GM18907 (cell line): ENCODE measurements at regions not wholly inside any gene's neighbourhood (a gene's known extent, or its start where the extent isn't known, plus 50 kb on each side); places are given as distances from the start of the nearest gene placed in this dataset.

Source experiments
- ATAC-seq: cut with Tn5 transposase; IDR thresholded peaks from one replicate; pipeline ENCODE4 v1.9.1; 2021; ENCODE audit warnings: mild to moderate bottlenecking, moderate library complexity; ENCODE audit not compliant: unreplicated experiment

DNA sequence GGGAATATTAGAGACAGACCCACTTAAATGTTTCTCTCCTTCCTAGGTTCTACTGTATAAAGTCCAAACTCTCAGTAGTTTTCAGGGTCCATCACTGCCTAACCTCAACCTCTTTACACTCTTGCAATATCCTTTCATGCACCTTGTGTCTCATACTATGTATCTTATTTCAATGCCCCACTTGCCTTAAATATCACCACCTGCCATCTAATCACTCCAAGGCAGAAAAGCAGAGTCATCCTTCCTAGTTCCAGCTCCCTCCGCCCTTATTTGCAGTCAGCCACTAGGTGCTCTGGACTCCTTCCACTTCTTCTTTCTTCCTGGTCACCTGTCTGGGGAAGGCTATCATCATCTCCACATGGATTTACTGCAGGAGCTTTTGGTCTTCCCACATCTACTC lies 322.0 kb downstream of the MFSD1 start:
- no peak for ATAC-seq

DNA sequence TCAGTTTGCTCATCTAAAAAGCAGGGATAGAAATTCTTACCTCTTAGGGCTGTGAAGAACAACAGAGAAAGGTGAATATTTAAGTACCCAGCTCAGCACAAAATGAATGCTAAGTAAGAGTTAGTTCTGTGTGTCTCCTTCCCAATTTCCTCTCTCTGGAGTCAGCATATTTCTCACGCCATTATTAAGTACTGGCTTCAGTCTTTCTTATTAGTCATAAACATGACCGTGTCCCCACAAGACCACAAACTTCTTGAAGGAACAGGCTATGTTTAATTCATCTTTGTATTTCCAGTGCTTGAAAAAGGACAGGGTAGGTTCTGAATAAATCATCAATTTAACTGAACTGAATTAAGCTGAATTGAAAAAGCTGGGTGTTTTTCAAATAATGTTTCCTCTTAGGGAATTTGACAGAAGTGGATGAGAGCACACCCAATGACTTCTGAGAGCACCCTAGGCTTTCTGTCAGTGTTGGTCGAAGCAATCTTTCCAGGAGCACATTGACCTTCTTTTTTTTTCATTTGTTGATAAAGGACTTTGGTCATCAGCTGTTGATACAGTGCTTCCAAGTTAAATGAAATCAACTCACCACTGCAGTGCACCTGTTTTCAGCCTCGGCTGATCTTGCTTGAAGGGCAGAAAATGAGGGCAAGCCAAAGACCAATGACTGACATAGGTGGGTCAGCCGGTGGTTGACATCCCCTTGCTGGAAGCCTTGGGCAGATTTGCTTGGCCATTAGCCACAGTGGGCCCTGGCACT lies 324.6 kb downstream of the MFSD1 start:
- no peak for ATAC-seq

DNA sequence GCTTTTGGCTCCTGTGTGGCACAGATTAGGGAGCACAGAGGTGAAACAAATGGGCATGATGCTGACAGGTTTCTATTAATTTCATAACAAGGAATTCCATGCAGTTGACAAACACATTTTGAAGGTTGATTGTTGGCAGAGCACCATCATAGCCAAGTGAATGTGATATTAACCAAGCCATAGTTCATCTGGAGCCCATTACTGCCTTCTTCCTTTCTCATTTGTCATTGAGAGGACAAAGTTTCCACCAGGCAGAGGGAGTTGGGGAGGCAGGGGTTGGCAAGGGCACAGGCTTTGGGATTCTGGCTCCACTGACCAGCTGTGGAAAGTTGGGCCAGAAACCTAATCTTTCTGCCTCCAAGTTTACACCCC lies 325.2 kb downstream of the MFSD1 start:
- no peak for ATAC-seq

DNA sequence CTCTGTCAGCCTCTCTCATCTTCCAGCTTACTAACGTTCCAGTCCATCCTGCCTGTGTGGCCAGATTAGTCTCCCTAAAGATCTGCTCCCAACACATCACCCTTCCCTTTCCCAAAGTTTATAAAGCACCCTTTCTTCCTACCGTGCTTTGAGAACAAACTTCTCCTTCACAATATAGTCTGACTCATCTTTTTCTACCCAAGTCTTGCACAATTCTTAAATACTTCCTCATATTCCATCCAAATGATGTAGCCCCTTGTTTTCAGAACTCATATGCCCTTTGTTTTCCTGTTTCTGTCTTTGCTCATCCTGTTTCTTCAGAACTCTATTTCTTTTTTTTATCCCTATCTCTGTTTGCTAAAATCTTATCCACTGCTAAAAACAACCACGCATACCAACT lies 326.8 kb downstream of the MFSD1 start:
- ATAC-seq, result no peak

GRCh38 chr3:159130108-159130507 lies 328.3 kb downstream of the MFSD1 start:
- no peak for ATAC-seq

GRCh38 chr3:159131376-159131775 lies 329.5 kb downstream of the MFSD1 start:
- ATAC-seq, result no peak

DNA sequence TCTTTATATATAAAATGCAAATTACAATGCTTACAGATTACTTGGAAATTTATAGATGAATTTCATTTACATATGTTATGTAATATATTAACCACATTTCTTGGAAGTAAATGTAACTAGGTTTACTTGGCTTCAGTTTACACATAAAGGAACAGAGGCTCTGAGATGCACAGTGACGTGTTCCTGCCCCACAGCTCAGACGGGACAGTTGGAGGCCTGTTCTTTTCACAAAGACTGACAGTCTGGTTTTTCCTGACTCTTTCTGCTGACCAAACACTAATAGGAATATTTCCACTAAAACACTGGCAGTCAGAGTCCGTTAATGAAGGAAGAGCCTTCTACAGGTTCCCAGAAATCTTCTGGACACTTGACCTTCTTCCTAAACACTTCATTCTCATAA lies 336.1 kb downstream of the MFSD1 start:
- ATAC-seq, result no peak

DNA sequence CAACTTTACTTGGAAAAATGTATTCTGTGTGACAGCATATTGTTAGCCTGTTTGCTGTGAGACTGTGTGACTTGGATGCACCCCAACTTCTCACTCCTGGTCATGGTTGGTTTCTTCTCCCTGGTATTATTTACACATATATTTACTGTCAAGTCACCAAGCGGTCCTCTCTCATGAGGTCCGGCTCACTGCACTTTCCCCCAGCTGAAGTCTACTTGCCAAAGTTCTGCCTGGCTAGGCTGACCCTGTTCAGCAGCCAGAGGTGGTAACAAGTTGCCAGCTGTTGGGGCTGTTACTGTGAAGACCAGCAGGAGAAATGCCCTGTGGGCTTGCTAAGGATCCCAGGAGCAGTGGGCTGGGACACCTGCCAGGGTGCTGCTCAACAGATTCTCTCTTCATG lies 337.5 kb downstream of the MFSD1 start:
- ATAC-seq, result no peak

DNA sequence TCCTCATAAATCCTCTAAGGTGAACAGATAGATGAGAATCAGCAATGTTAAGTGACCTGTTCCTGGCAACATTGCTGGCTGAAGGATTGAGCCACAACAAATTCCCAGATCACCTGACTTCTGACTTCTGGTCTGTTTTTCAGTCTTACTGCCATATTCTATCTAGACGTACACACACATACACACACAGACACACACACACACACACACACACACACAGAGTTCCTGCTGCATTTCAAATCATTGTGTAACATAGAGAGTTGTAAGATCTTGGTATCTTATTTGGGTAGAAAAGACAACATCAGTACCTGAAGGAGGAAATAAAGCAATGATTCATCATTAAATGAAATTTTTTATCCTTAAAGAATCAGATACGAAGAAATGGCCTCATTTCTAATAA lies 342.6 kb downstream of the MFSD1 start:
- ATAC-seq, result no peak

DNA sequence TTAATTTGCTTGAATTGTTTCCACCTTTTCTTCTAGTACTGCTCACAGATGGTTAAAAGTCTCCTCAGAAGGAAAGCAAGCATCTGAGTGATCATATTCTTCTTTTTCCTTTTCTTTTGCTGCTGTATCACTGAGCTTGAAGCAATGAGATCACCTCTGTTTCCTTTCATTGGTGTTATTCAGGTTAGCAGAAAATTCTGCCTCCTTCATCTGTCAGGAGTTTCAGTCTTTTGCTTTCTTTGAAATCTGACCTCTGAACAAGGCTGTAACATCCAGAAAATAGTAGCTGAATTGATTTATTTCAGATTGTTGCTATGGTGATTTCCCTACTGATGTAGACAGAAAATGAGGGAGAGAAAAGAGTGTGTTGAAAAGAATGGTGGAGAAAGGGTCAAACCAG lies 343.0 kb downstream of the MFSD1 start:
- ATAC-seq, result no peak

- no peak for ATAC-seq
Observed at GRCh38 chr3:159146392-159146791, 344.5 kb downstream of the MFSD1 start.

- ATAC-seq, result no peak
Observed at GRCh38 chr3:159146856-159147435, 345.1 kb downstream of the MFSD1 start.

GRCh38 chr3:159147813-159148212 lies 346.0 kb downstream of the MFSD1 start:
- no peak for ATAC-seq

- ATAC-seq, result no peak
Observed at GRCh38 chr3:159148466-159148865, 346.6 kb downstream of the MFSD1 start.

- no peak for ATAC-seq
Observed at GRCh38 chr3:159149131-159149530, 347.3 kb downstream of the MFSD1 start.

DNA sequence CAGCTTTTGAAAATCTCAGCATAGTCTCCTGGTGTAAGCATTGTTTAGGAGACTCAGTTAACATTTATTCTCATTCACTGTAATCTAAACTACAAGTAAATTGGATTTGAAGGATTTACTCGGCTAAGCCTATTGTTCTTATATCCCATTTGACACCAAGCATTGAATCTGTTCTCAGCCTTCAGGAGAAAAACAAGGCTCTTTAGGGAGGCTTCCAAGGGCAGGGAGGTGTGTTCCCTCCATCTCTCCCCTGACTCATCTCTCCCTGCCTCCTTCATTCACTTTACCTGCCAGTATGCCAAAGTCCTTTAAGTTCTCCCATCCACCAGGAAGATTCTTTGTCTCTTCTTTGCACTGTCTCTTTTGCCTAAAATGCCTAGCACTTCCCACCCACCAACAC lies 347.8 kb downstream of the MFSD1 start:
- ATAC-seq, result no peak

GRCh38 chr3:159150180-159150579 lies 348.3 kb downstream of the MFSD1 start:
- no peak for ATAC-seq

GRCh38 chr3:159151130-159151529 lies 349.3 kb downstream of the MFSD1 start:
- no peak for ATAC-seq

- no peak for ATAC-seq
Observed at GRCh38 chr3:159157275-159157674, 355.4 kb downstream of the MFSD1 start.

- ATAC-seq, result no peak
Observed at GRCh38 chr3:159158213-159158612, 356.4 kb downstream of the MFSD1 start.

- no peak for ATAC-seq
Observed at GRCh38 chr3:159158801-159159200, 356.9 kb downstream of the MFSD1 start.

DNA sequence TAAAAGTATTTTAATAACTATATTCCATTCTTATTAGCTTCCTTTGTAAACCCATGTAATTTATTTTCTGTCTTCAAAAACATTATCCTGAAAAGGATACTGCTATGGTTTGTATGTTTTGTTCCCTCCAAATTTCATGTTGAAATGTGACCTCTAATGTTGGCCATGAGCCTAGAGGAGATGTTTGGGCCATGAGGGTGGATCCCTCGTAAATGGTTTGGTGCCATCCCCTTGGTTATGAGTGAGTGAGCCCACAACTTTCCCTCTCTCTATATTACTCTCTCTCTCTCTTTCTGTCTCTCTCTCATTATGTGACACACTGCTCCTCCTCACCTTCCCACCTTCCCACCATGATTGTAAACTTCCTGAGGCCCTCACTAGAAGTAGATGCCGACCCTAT lies 357.7 kb downstream of the MFSD1 start:
- no peak for ATAC-seq

- ATAC-seq, result no peak
Observed at GRCh38 chr3:159163656-159164055, 361.8 kb downstream of the MFSD1 start.
